ENCODE measurements at regions not wholly inside any gene's neighbourhood (a gene's known extent, or its start where the extent isn't known, plus 50 kb on each side); places are given as distances from the start of the nearest gene placed in this dataset.

- DNase-seq (ENCODE audit: low spot score in 2 of 2, unreplicated experiment in 2 of 2) = no peak
- Mint-ChIP-seq H3K27me3 (ENCODE audit: low read depth) (no peaks in the 10 kb centered on the region), H3K36me3 (peaks cover 7% of the 10 kb centered on the region), H3K9me3 (peaks cover 33% of the 10 kb centered on the region), H3K4me3 (no peak overlapping the region), H3K27ac (no peak overlapping the region), H3K4me1 (no peaks in the 10 kb centered on the region)
- no peak for TF ChIP-seq CTCF (IDR thresholded peaks at IDR 0.05; ENCODE audit: unreplicated experiment)
Measured at GRCh38 chr21:18877917-18878316, 474.3 kb upstream of the TMPRSS15 start.

GRCh38 chr21:18887922-18888602, 484.5 kb upstream of the TMPRSS15 start:
- H3K4me3 Mint-ChIP-seq = no peak overlapping the region
- H3K9me3 Mint-ChIP-seq = peaks cover 16% of the 10 kb centered on the region
- H3K36me3 Mint-ChIP-seq = peaks cover 5% of the 10 kb centered on the region
- DNase-seq (ENCODE audit: low spot score in 2 of 2, unreplicated experiment in 2 of 2) = no peak
- H3K27me3 Mint-ChIP-seq (ENCODE audit: low read depth) = no peaks in the 10 kb centered on the region
- no peak for TF ChIP-seq CTCF (IDR thresholded peaks at IDR 0.05; ENCODE audit: unreplicated experiment)
- peaks cover 6% of the 10 kb centered on the region for H3K4me1 Mint-ChIP-seq
- H3K27ac Mint-ChIP-seq = no peak overlapping the region

GRCh38 chr21:18893406-18893805, 489.8 kb upstream of the TMPRSS15 start:
- Mint-ChIP-seq H3K4me3 (no peak overlapping the region), H3K9me3 (no peaks in the 10 kb centered on the region), H3K27ac (peak overlapping the region; percentile 1), H3K27me3 (ENCODE audit: low read depth) (no peaks in the 10 kb centered on the region), H3K36me3 (no peaks in the 10 kb centered on the region), H3K4me1 (peaks cover 6% of the 10 kb centered on the region)
- DNase-seq (ENCODE audit: low spot score in 2 of 2, unreplicated experiment in 2 of 2) = no peak
- no peak for TF ChIP-seq CTCF (IDR thresholded peaks at IDR 0.05; ENCODE audit: unreplicated experiment)

- Mint-ChIP-seq H3K27me3 (ENCODE audit: low read depth) (no peaks in the 10 kb centered on the region), H3K4me1 (peaks cover 14% of the 10 kb centered on the region), H3K4me3 (no peak overlapping the region), H3K36me3 (no peaks in the 10 kb centered on the region), H3K27ac (no peak overlapping the region), H3K9me3 (no peaks in the 10 kb centered on the region)
- TF ChIP-seq CTCF (IDR thresholded peaks at IDR 0.05; ENCODE audit: unreplicated experiment) = no peak
- DNase-seq (ENCODE audit: low spot score in 2 of 2, unreplicated experiment in 2 of 2) = no peak
Measured at GRCh38 chr21:18894387-18894786, 490.8 kb upstream of the TMPRSS15 start.

- Mint-ChIP-seq H3K9me3 (no peaks in the 10 kb centered on the region), H3K36me3 (no peaks in the 10 kb centered on the region), H3K4me1 (peaks cover 12% of the 10 kb centered on the region), H3K27me3 (ENCODE audit: low read depth) (no peaks in the 10 kb centered on the region), H3K27ac (no peak overlapping the region), H3K4me3 (no peak overlapping the region)
- no peak for TF ChIP-seq CTCF (IDR thresholded peaks at IDR 0.05; ENCODE audit: unreplicated experiment)
- DNase-seq (ENCODE audit: low spot score in 2 of 2, unreplicated experiment in 2 of 2) = no peak
Measured at GRCh38 chr21:18899261-18899660, 495.7 kb upstream of the TMPRSS15 start.

GRCh38 chr21:18902660-18903059, 499.1 kb upstream of the TMPRSS15 start:
- peaks cover 12% of the 10 kb centered on the region for H3K4me1 Mint-ChIP-seq
- no peak overlapping the region for H3K4me3 Mint-ChIP-seq

More at GRCh38 chr21:18902660-18903059, 499.1 kb upstream of the TMPRSS15 start:
- DNase-seq (ENCODE audit: low spot score in 2 of 2, unreplicated experiment in 2 of 2) = no peak
- H3K36me3 Mint-ChIP-seq = no peaks in the 10 kb centered on the region
- no peaks in the 10 kb centered on the region for H3K9me3 Mint-ChIP-seq
- H3K27me3 Mint-ChIP-seq (ENCODE audit: low read depth) = no peaks in the 10 kb centered on the region
- no peak overlapping the region for H3K27ac Mint-ChIP-seq
- TF ChIP-seq CTCF (IDR thresholded peaks at IDR 0.05; ENCODE audit: unreplicated experiment) = no peak

Data from mesothelial cell of epicardium (in vitro differentiated cells).